ENCODE measurements at regions not wholly inside any gene's neighbourhood (a gene's known extent, or its start where the extent isn't known, plus 50 kb on each side); places are given as distances from the start of the nearest gene placed in this dataset.

DNA sequence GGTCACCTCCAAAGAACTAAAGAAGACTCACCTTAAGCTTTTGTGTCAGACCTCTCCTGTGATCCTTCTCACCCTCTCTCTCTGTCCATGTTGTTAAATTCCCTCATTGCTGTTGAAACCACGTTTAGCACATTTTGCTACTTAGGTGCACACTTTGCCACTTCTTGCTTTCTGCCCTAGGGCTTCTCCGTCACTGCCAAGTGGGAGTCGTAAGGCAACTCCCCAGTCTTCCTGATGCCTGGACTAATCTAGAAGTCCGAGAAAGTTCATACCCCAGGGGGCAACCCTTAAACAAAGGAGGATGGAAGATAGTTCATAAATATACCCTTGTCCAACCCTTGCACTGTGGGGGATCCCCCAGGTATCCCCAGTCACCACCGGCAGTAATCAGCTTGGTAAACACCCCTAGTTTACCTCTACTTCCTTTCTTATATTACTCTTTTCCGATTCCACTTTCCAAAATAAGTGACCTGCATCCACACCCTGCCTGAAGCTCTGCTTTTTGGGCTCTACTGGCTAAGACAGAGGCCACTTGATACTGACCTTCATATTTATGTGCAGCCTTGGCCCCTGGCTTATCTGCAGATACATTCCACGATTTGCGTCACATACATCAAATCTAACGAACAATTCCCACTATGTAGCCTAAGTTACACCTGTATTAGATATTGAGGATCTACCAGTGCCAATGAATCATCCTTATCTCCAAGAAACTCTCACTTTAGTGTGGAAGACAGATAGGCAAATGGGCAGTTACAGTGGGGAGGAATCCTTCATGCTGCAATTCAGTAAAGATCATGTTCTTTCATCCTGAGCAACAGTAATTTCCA lies 776.2 kb downstream of the RNF144A start:
- TF ChIP-seq FOXP2 (optimal IDR thresholded peaks at IDR 0.05; ENCODE audit: borderline replicate concordance, extremely low read depth, extremely low read length, insufficient read depth) (no peak), SIN3A (IDR thresholded peaks at IDR 0.05; ENCODE audit: borderline replicate concordance, insufficient read depth, low read length) (no peak), POLR2AphosphoS5 (IDR thresholded peaks at IDR 0.05; ENCODE audit: low read depth, low read length) (no peak), TAF1 (IDR thresholded peaks at IDR 0.05; ENCODE audit: borderline replicate concordance, insufficient read depth, low read length) (no peak)
- TF ChIP-seq, protein P1, sequence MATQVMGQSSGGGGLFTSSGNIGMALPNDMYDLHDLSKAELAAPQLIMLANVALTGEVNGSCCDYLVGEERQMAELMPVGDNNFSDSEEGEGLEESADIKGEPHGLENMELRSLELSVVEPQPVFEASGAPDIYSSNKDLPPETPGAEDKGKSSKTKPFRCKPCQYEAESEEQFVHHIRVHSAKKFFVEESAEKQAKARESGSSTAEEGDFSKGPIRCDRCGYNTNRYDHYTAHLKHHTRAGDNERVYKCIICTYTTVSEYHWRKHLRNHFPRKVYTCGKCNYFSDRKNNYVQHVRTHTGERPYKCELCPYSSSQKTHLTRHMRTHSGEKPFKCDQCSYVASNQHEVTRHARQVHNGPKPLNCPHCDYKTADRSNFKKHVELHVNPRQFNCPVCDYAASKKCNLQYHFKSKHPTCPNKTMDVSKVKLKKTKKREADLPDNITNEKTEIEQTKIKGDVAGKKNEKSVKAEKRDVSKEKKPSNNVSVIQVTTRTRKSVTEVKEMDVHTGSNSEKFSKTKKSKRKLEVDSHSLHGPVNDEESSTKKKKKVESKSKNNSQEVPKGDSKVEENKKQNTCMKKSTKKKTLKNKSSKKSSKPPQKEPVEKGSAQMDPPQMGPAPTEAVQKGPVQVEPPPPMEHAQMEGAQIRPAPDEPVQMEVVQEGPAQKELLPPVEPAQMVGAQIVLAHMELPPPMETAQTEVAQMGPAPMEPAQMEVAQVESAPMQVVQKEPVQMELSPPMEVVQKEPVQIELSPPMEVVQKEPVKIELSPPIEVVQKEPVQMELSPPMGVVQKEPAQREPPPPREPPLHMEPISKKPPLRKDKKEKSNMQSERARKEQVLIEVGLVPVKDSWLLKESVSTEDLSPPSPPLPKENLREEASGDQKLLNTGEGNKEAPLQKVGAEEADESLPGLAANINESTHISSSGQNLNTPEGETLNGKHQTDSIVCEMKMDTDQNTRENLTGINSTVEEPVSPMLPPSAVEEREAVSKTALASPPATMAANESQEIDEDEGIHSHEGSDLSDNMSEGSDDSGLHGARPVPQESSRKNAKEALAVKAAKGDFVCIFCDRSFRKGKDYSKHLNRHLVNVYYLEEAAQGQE (IDR thresholded peaks at IDR 0.05; ENCODE audit: insufficient read depth in 1 of 2, low read depth in 2 of 2, low read length in 2 of 2), result no peak

DNA sequence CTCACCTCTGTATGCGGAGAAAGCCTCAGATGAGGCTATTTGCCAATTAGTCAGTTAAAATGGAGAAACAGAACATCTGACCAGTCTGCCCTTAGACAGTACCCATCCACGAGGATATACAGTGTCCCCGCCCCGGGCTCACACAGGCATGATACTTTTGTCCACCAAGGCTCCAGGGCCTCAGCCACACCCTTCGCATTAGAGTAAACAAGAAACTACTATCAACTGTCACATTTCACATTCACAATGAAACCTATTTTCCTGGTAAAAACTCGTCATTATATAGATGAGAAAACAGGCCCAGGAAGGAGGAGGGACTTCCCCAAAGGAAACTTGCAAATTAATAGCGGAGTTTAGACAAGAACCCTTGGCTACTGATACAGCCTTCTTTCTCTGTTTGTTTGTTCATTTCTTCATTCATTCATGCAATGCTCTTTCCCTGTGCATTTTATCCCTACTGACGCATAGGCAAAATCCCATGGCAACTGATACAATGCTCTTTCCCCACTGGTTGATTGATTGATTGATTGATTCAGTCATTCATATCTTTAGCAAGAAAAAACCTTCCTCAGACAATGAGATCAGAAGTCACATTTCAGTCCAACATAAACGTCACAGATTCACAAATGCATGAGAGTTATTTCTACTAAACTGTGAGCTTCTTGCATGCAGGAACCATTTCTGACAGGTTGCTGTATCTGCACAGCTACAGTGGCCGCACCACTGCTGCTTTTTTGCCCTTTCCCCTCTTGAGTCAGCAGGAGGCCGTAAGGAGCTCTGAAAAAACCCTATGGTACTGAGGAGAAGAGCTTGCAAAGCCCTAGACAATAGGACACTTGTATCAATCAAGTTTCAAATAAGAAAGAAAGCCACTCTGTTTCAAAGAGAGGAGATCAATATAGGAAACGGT lies 777.1 kb downstream of the RNF144A start:
- TF ChIP-seq FOXP2 (optimal IDR thresholded peaks at IDR 0.05; ENCODE audit: borderline replicate concordance, extremely low read depth, extremely low read length, insufficient read depth) (no peak), SIN3A (IDR thresholded peaks at IDR 0.05; ENCODE audit: borderline replicate concordance, insufficient read depth, low read length) (no peak), POLR2AphosphoS5 (IDR thresholded peaks at IDR 0.05; ENCODE audit: low read depth, low read length) (no peak), TAF1 (IDR thresholded peaks at IDR 0.05; ENCODE audit: borderline replicate concordance, insufficient read depth, low read length) (no peak)
- TF ChIP-seq, protein P1 (IDR thresholded peaks at IDR 0.05; ENCODE audit: insufficient read depth in 1 of 2, low read depth in 2 of 2, low read length in 2 of 2), result no peak

DNA sequence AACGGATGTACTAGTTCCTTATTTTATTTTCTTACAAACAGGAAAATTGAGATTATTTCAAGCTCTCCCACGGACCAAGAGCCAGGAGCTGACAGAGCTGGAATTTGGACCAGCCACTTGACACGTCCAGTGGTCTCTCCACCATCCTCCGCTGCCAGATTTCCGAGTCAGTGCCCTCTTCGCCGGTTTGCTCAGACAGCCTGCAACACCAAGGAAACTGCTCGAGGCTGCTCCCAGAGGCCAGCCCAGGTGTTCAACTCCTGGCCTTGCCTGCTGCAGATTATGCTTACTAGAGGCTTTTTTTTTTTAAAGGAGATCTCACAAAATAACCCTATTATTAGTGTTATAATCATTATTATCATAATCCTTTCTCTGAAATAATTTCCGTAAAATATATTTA lies 779.8 kb downstream of the RNF144A start:
- TF ChIP-seq SIN3A (IDR thresholded peaks at IDR 0.05; ENCODE audit: borderline replicate concordance, insufficient read depth, low read length), result no peak
- no peak for TF ChIP-seq TAF1 (IDR thresholded peaks at IDR 0.05; ENCODE audit: borderline replicate concordance, insufficient read depth, low read length)
- no peak for TF ChIP-seq POLR2AphosphoS5 (IDR thresholded peaks at IDR 0.05; ENCODE audit: low read depth, low read length)
- TF ChIP-seq FOXP2 (optimal IDR thresholded peaks at IDR 0.05; ENCODE audit: borderline replicate concordance, extremely low read depth, extremely low read length, insufficient read depth), result no peak
- TF ChIP-seq, protein P1 (IDR thresholded peaks at IDR 0.05; ENCODE audit: insufficient read depth in 1 of 2, low read depth in 2 of 2, low read length in 2 of 2), result no peak

DNA sequence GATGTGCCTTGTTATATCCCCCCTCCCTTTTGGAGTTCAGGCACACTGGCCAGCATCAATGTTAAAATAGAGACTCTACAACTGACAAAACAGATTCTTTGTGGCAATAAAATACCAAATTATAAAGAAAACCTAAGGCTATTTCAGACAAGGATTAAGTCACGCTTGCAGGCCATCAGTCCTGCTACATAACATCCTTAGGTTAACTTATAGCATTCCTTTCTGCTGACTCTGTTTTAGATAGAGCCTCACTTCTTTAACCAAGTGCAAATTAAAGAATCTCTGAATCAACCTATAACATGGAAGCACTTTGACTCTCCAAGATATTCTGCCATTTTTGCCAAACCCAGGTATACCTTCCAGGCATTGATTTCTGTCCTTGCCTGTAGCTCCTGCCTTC lies 784.6 kb downstream of the RNF144A start:
- TF ChIP-seq FOXP2 (optimal IDR thresholded peaks at IDR 0.05; ENCODE audit: borderline replicate concordance, extremely low read depth, extremely low read length, insufficient read depth) (no peak), TAF1 (IDR thresholded peaks at IDR 0.05; ENCODE audit: borderline replicate concordance, insufficient read depth, low read length) (no peak), SIN3A (IDR thresholded peaks at IDR 0.05; ENCODE audit: borderline replicate concordance, insufficient read depth, low read length) (no peak), POLR2AphosphoS5 (IDR thresholded peaks at IDR 0.05; ENCODE audit: low read depth, low read length) (no peak)
- TF ChIP-seq, protein P1 (IDR thresholded peaks at IDR 0.05; ENCODE audit: insufficient read depth in 1 of 2, low read depth in 2 of 2, low read length in 2 of 2), result no peak
